ENCODE measurements at regions not wholly inside any gene's neighbourhood (a gene's known extent, or its start where the extent isn't known, plus 50 kb on each side); places are given as distances from the start of the nearest gene placed in this dataset.

DNA sequence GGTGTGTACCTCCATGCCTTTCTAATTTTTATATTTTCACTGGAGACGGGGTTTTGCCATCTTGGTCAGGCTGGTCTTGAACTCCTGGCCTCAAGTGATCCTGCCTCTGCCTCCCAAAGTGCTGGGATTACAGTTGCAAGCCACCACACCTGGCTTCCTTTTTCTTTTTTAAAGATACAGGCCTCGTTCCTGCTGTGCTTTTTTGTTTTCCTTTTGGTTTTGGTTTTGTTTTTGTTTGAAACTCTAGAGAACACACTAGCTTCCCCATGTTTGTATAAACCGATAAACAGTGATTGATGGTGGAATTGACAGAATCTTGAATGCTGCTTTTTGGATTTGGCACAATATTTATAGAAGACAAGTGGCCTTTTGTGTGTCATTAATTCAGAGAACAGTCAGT, 1603.4 kb downstream of the MAT2B start:
- Histone ChIP-seq H3K9me3 (ENCODE audit: low read length) (no peaks in the 10 kb centered on the region), H3K9ac (ENCODE audit: low read length) (no peak overlapping the region), H4K20me1 (ENCODE audit: insufficient read depth) (no peaks in the 10 kb centered on the region), H3K36me3 (ENCODE audit: insufficient read depth, low read length) (no peaks in the 10 kb centered on the region), H2AFZ (ENCODE audit: low read depth, low read length) (no peak overlapping the region), H3K27ac (ENCODE audit: low read length) (no peak overlapping the region), H3K4me3 (ENCODE audit: low read length) (no peak overlapping the region), H3K79me2 (replicated peaks; ENCODE audit: insufficient read depth, low read length) (no peaks in the 10 kb centered on the region), H3F3A (ENCODE audit: insufficient read depth, low read length, poor library complexity, severe bottlenecking) (no peaks in the 10 kb centered on the region), H3K27me3 (ENCODE audit: insufficient read depth, low read depth, low read length) (no peaks in the 10 kb centered on the region), H3K9me2 (ENCODE audit: insufficient read depth, low read length) (no peaks in the 10 kb centered on the region), H3K4me2 (ENCODE audit: low read length) (no peak overlapping the region)
- TF ChIP-seq, protein P1, sequence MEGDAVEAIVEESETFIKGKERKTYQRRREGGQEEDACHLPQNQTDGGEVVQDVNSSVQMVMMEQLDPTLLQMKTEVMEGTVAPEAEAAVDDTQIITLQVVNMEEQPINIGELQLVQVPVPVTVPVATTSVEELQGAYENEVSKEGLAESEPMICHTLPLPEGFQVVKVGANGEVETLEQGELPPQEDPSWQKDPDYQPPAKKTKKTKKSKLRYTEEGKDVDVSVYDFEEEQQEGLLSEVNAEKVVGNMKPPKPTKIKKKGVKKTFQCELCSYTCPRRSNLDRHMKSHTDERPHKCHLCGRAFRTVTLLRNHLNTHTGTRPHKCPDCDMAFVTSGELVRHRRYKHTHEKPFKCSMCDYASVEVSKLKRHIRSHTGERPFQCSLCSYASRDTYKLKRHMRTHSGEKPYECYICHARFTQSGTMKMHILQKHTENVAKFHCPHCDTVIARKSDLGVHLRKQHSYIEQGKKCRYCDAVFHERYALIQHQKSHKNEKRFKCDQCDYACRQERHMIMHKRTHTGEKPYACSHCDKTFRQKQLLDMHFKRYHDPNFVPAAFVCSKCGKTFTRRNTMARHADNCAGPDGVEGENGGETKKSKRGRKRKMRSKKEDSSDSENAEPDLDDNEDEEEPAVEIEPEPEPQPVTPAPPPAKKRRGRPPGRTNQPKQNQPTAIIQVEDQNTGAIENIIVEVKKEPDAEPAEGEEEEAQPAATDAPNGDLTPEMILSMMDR (IDR thresholded peaks at IDR 0.05; ENCODE audit: poor library complexity, severe bottlenecking), result no peak
- no peak for TF ChIP-seq TAF1 (IDR thresholded peaks at IDR 0.05; ENCODE audit: low read depth)
- TF ChIP-seq SMC3 (conservative IDR thresholded peaks at IDR 0.05; ENCODE audit: poor library complexity), result no peak
- TF ChIP-seq POLR2AphosphoS5 (IDR thresholded peaks at IDR 0.05), result no peak
- TF ChIP-seq RAD21 (conservative IDR thresholded peaks at IDR 0.05), result no peak
- TF ChIP-seq EZH2 (IDR thresholded peaks at IDR 0.05; ENCODE audit: borderline replicate concordance, insufficient read depth, low read length, poor library complexity, severe bottlenecking), result no peak

DNA sequence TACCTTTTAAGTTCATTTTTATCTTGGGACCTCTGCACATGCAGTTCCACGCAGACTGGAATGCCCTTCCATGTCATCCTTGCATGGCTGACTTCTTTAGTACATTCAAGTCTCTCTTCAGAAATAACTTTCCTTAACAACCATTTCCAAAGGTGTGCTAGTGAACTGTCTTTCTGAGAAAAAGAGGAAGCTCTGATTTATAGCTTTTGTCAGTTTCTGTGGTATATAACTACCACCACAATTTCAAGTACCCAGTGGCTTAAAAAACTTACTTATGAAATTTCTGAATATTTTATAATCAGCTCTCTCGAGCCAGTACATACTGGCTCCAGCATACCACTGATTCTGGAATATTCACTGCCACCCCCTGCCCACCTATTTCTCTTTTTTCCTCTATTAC, 1613.8 kb downstream of the MAT2B start:
- Histone ChIP-seq H3K27ac (ENCODE audit: low read length) (no peak overlapping the region), H3K79me2 (replicated peaks; ENCODE audit: insufficient read depth, low read length) (no peaks in the 10 kb centered on the region), H3K4me3 (ENCODE audit: low read length) (no peak overlapping the region), H3K9ac (ENCODE audit: low read length) (no peak overlapping the region), H3K36me3 (ENCODE audit: insufficient read depth, low read length) (no peaks in the 10 kb centered on the region), H3K4me2 (ENCODE audit: low read length) (no peak overlapping the region), H3K27me3 (ENCODE audit: insufficient read depth, low read depth, low read length) (no peaks in the 10 kb centered on the region), H2AFZ (ENCODE audit: low read depth, low read length) (no peak overlapping the region), H3K9me3 (ENCODE audit: low read length) (no peaks in the 10 kb centered on the region), H4K20me1 (ENCODE audit: insufficient read depth) (no peaks in the 10 kb centered on the region), H3K9me2 (ENCODE audit: insufficient read depth, low read length) (no peaks in the 10 kb centered on the region), H3F3A (ENCODE audit: insufficient read depth, low read length, poor library complexity, severe bottlenecking) (no peaks in the 10 kb centered on the region)
- TF ChIP-seq MXI1 (conservative IDR thresholded peaks at IDR 0.05; ENCODE audit: poor library complexity, severe bottlenecking) (no peak), RAD21 (conservative IDR thresholded peaks at IDR 0.05) (no peak), SMC3 (conservative IDR thresholded peaks at IDR 0.05; ENCODE audit: poor library complexity) (no peak), EZH2 (IDR thresholded peaks at IDR 0.05; ENCODE audit: borderline replicate concordance, insufficient read depth, low read length, poor library complexity, severe bottlenecking) (no peak), TAF1 (IDR thresholded peaks at IDR 0.05; ENCODE audit: low read depth) (no peak), POLR2AphosphoS5 (IDR thresholded peaks at IDR 0.05) (no peak)
- TF ChIP-seq, protein P1 (IDR thresholded peaks at IDR 0.05; ENCODE audit: poor library complexity, severe bottlenecking), result no peak
- TF ChIP-seq, protein P2, sequence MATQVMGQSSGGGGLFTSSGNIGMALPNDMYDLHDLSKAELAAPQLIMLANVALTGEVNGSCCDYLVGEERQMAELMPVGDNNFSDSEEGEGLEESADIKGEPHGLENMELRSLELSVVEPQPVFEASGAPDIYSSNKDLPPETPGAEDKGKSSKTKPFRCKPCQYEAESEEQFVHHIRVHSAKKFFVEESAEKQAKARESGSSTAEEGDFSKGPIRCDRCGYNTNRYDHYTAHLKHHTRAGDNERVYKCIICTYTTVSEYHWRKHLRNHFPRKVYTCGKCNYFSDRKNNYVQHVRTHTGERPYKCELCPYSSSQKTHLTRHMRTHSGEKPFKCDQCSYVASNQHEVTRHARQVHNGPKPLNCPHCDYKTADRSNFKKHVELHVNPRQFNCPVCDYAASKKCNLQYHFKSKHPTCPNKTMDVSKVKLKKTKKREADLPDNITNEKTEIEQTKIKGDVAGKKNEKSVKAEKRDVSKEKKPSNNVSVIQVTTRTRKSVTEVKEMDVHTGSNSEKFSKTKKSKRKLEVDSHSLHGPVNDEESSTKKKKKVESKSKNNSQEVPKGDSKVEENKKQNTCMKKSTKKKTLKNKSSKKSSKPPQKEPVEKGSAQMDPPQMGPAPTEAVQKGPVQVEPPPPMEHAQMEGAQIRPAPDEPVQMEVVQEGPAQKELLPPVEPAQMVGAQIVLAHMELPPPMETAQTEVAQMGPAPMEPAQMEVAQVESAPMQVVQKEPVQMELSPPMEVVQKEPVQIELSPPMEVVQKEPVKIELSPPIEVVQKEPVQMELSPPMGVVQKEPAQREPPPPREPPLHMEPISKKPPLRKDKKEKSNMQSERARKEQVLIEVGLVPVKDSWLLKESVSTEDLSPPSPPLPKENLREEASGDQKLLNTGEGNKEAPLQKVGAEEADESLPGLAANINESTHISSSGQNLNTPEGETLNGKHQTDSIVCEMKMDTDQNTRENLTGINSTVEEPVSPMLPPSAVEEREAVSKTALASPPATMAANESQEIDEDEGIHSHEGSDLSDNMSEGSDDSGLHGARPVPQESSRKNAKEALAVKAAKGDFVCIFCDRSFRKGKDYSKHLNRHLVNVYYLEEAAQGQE (IDR thresholded peaks at IDR 0.05; ENCODE audit: borderline replicate concordance), result no peak
